ENCODE measurements at regions not wholly inside any gene's neighbourhood (a gene's known extent, or its start where the extent isn't known, plus 50 kb on each side); places are given as distances from the start of the nearest gene placed in this dataset.
"Not testable (repeated sequence)": the region's sequence is repeated elsewhere in the genome, so short reads cannot be mapped to it uniquely, and the experiment has no call there.

DNA sequence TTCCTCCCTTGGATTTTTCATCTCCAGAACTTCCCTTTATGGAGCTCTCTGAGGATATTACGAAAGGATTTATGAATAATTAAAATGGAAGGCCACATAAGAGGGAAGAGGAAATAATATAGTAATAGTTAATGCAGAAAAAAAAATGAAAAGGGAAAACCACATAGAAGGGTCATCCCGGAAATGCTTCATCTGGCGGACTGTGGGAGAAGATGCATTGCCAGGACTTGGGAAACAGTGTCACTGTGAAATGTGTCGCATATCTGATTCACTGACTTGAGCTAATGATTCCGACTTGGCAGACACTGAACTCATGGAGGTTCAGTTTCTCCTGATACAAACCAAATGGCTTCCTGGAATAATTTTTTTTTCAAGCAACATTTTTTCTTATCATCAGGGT is 129.9 kb upstream of the RMP24 start:
- DNase-seq (ENCODE audit: low spot score), result no peak
- no peaks in the 10 kb centered on the region for H3K4me1 ChIP-seq (replicated peaks)
- 82% methylated on average over 5 of the region's 5 CpGs for WGBS
- H3K9me3 ChIP-seq, result no peaks in the 10 kb centered on the region
- intact Hi-C loops (cut with DNase I), result no loop called here
- no peak overlapping the region for H3K4me3 ChIP-seq
- H3K27me3 ChIP-seq (replicated peaks; ENCODE audit: insufficient read depth), result no peaks in the 10 kb centered on the region
- H3K36me3 ChIP-seq, result no peaks in the 10 kb centered on the region
- no peak overlapping the region for H3K27ac ChIP-seq
- TF ChIP-seq POLR2AphosphoS5 (IDR thresholded peaks at IDR 0.05) (no peak), POLR2A (IDR thresholded peaks at IDR 0.05) (no peak)
- TF ChIP-seq, protein P1, sequence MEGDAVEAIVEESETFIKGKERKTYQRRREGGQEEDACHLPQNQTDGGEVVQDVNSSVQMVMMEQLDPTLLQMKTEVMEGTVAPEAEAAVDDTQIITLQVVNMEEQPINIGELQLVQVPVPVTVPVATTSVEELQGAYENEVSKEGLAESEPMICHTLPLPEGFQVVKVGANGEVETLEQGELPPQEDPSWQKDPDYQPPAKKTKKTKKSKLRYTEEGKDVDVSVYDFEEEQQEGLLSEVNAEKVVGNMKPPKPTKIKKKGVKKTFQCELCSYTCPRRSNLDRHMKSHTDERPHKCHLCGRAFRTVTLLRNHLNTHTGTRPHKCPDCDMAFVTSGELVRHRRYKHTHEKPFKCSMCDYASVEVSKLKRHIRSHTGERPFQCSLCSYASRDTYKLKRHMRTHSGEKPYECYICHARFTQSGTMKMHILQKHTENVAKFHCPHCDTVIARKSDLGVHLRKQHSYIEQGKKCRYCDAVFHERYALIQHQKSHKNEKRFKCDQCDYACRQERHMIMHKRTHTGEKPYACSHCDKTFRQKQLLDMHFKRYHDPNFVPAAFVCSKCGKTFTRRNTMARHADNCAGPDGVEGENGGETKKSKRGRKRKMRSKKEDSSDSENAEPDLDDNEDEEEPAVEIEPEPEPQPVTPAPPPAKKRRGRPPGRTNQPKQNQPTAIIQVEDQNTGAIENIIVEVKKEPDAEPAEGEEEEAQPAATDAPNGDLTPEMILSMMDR (IDR thresholded peaks at IDR 0.05), result no peak

DNA sequence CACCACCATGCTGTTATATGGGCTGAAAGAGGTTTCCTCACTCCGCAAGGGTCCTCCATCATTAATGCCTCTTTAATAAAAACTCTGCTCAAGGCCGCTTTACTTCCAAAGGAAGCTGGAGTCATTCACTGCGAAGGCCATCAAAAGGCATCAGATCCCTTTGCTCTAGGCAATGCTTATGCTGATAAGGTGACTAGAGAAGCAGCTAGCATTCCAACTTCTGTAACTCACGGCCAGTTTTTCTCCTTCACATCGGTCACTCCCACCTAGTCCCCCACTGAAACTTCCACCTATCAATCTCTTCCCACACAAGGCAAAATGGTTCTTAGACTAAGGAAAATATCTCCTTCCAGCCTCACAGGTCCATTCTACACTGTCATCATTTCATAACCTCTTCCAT is 124.2 kb upstream of the RMP24 start:
- H3K27me3 ChIP-seq (replicated peaks; ENCODE audit: insufficient read depth); H3K4me1 ChIP-seq (replicated peaks); H3K4me3 ChIP-seq; H3K27ac ChIP-seq; DNase-seq (ENCODE audit: low spot score); intact Hi-C loops (cut with DNase I); H3K9me3 ChIP-seq; H3K36me3 ChIP-seq: not testable (repeated sequence)
- 85% methylated on average over 5 of the region's 5 CpGs for WGBS

DNA sequence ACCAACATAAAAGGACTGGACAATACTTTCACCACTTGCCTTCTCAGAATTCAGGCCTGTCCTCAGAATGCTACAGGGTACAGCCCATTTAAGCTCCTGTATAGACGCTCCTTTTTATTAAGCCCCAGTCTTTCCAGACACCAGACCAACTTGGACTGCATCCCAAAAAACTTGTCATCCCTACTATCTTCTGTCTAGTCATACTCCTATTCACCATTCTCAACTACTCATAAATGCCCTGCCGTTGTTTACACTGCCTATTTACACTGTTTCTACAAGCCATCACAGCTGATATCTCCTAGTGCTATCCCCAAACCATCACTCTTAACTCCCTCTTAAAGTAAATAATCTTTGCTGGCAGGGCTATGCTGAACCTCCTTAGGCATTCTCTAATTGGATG is 123.2 kb upstream of the RMP24 start:
- H3K9me3 ChIP-seq; H3K27ac ChIP-seq; H3K27me3 ChIP-seq (replicated peaks; ENCODE audit: insufficient read depth); H3K4me1 ChIP-seq (replicated peaks); intact Hi-C loops (cut with DNase I); H3K4me3 ChIP-seq; H3K36me3 ChIP-seq: not testable (repeated sequence)
- 22% methylated on average over 2 of the region's 2 CpGs for WGBS
- TF ChIP-seq POLR2AphosphoS5 (IDR thresholded peaks at IDR 0.05), result peak; percentile 7
- peak; percentile 12 for DNase-seq (ENCODE audit: low spot score)

DNA sequence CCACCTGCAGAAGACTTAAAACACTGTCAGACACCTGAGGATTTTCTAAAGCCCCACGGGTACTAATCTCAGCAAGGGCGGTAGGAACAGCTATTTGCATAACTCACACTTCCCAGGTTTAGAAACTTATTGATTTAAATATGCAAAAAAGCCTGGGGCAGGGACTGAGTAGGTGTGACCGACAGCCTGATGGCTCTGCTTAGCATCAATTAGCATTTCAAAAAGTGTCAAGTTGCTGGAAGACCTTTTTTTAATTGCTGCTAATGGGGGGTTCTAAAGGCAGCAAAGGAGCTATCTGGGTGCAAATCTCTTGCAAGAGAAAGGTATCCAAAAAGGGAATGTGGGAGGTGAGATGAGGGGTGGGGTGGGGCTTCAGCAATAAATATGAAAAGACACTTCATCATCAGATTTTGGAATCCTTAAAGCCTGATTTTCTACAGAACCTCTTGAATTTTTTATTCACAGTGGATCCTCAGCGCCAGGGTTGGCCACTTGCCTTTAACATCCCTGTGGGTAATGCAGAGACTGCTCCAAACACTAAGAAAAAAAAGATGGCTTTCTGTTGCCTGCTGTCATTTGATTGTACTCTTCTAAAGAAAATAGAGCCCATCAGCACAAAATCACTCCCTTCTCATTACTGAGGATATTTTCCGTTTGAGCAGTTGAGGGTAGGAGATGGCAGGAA is 121.1 kb upstream of the RMP24 start:
- WGBS, result 36% methylated on average over 5 of the region's 5 CpGs
- TF ChIP-seq POLR2A (IDR thresholded peaks at IDR 0.05) (no peak), POLR2AphosphoS5 (IDR thresholded peaks at IDR 0.05) (no peak)
- no peaks in the 10 kb centered on the region for H3K4me1 ChIP-seq (replicated peaks)
- intact Hi-C loops (cut with DNase I), result no loop called here
- H3K36me3 ChIP-seq, result no peaks in the 10 kb centered on the region
- H3K27me3 ChIP-seq (replicated peaks; ENCODE audit: insufficient read depth), result no peaks in the 10 kb centered on the region
- no peak overlapping the region for H3K4me3 ChIP-seq
- DNase-seq (ENCODE audit: low spot score), result no peak
- no peaks in the 10 kb centered on the region for H3K9me3 ChIP-seq
- H3K27ac ChIP-seq, result no peak overlapping the region

DNA sequence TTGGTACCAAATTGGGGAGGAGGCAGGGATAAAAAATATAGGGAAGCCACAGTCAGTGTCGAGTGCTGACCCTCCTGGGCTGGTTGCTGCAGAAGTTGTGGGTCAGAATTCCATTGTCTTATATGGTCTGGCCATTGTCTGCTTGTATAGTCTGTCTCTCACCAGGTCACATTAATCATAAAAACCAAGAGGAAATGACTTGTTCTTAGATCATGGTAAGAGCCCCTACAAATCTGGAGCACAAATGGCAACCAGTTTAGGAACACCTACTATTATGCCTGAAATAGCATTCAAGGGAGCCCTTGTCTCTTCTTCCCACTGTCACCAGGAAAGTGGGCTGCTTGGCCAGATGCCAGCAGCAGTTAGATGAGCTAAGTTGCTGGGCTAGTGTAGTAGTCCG is 119.7 kb upstream of the RMP24 start:
- 72% methylated on average over 2 of the region's 2 CpGs for WGBS
- Histone ChIP-seq H3K4me3 (no peak overlapping the region), H3K9me3 (no peaks in the 10 kb centered on the region), H3K36me3 (no peaks in the 10 kb centered on the region), H3K4me1 (replicated peaks) (no peaks in the 10 kb centered on the region), H3K27me3 (replicated peaks; ENCODE audit: insufficient read depth) (no peaks in the 10 kb centered on the region), H3K27ac (no peak overlapping the region)
- intact Hi-C loops (cut with DNase I), result no loop called here
- DNase-seq (ENCODE audit: low spot score), result no peak
- TF ChIP-seq, protein P1 (IDR thresholded peaks at IDR 0.05), result no peak

DNA sequence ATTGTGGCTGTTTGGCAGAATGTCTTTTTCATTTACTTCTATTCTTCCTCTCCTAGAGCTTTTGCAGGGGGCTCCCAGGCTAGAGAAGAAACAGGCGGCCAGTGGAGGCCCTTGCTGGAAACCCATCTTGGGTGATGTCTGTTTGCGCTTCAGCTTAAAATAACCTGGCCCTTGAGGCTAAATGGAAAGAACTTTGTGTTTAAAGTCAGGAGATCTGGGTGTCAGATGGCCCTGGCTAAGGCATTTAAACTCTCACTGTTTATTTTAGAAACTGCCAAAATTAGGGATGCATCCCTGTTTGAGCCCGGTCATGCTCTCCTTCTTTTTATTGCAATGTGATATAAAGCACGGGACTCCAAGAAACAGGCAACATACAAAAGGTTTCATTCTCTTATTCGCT is 118.4 kb upstream of the RMP24 start:
- no peaks in the 10 kb centered on the region for H3K9me3 ChIP-seq
- TF ChIP-seq POLR2A (IDR thresholded peaks at IDR 0.05) (no peak), POLR2AphosphoS5 (IDR thresholded peaks at IDR 0.05) (no peak)
- TF ChIP-seq, protein P1 (IDR thresholded peaks at IDR 0.05), result no peak
- no peak for DNase-seq (ENCODE audit: low spot score)
- intact Hi-C loops (cut with DNase I), result no loop called here
- H3K4me3 ChIP-seq, result no peak overlapping the region
- H3K36me3 ChIP-seq, result no peaks in the 10 kb centered on the region
- no peak overlapping the region for H3K27ac ChIP-seq
- 55% methylated on average over 5 of the region's 5 CpGs for WGBS
- H3K27me3 ChIP-seq (replicated peaks; ENCODE audit: insufficient read depth), result no peaks in the 10 kb centered on the region
- H3K4me1 ChIP-seq (replicated peaks), result no peaks in the 10 kb centered on the region
